HepG2 (cell line): ENCODE measurements at regions not wholly inside any gene's neighbourhood (a gene's known extent, or its start where the extent isn't known, plus 50 kb on each side); places are given as distances from the start of the nearest gene placed in this dataset.
"Not testable (repeated sequence)": the region's sequence is repeated elsewhere in the genome, so short reads cannot be mapped to it uniquely, and the experiment has no call there.

Source experiments
- ATAC-seq: fragments of 200-7000 bp; cut with Tn5 transposase; 3 replicates; pipeline ENCODE4 v1.9.1; 2020; ENCODE audit warnings: mild to moderate bottlenecking, moderate library complexity
- BruUV-seq: library from RNA; stranded (reverse); fragments of 400-500 nt; replicated peaks from 2 replicates; lab custom pipeline; 2021; lab: Mats Ljungman, UMichigan
- CTCF ChIA-PET: fragments of 300-600 bp; formaldehyde crosslinking; extraction: SDS; loops from one replicate; lab custom pipeline; 2021; ENCODE audit warnings: low total read pairs, inconsistent platforms, low intra/inter-chr PET ratio; lab: Yijun Ruan, JAX
- POLR2A ChIA-PET: fragments of 350-600 bp; sonication (Branson Sonifier 250); formaldehyde crosslinking; loops from one replicate; lab custom pipeline; 2020; ENCODE audit warnings: antibody characterized with exemption, inconsistent platforms; lab: Yijun Ruan, JAX
- DNase-seq: peaks from one replicate; pipeline ENCODE4 v3.0.0-alpha.2; 2015; ENCODE audit warnings: low spot score
- FAIRE-seq: peaks from 3 replicates; lab custom pipeline; 2011; peaks lifted over from hg19 to GRCh38; lab: Jason Lieb, UNC
- H2AFZ ChIP-seq: one replicate; pipeline ENCODE4 v1.6.1; 2011; ENCODE audit warnings: low read length, inconsistent platforms
- H3K27ac ChIP-seq: fragments of 300-600 bp; 3 replicates; pipeline ENCODE4 v1.8.0; 2011; ENCODE audit warnings: mixed run types, mild to moderate bottlenecking, mixed read lengths, low read length, inconsistent platforms; ENCODE audit not compliant: insufficient read depth; ENCODE audit errors: extremely low read length
- H3K27me3 ChIP-seq, 2 experiments: fragments of 200-600 bp in 1 of 2; 2 replicates in 1 of 2; 3 replicates in 1 of 2; pipeline versions ENCODE4 v1.6.0 to v1.8.0; 2011; ENCODE audit warnings: low read length in 2 of 2, mild to moderate bottlenecking in 2 of 2, moderate library complexity in 2 of 2, inconsistent platforms in 1 of 2; ENCODE audit not compliant: insufficient read depth in 2 of 2, control insufficient read depth in 1 of 2
- H3K36me3 ChIP-seq, 2 experiments: fragments of 200-600 bp in 1 of 2; replicated peaks in 1 of 2; 2 replicates in 1 of 2; 3 replicates in 1 of 2; pipeline versions ENCODE4 v1.5.1 to v1.8.0; 2011; ENCODE audit warnings: low read length in 2 of 2, inconsistent platforms in 1 of 2; ENCODE audit not compliant: insufficient read depth in 2 of 2, control insufficient read depth in 1 of 2
- H3K4me1 ChIP-seq: 2 replicates; pipeline ENCODE4 v1.5.1; 2012; ENCODE audit warnings: low read length, inconsistent platforms; ENCODE audit not compliant: insufficient read depth
- H3K4me2 ChIP-seq: 2 replicates; pipeline ENCODE4 v1.6.0; 2011; ENCODE audit warnings: low read depth, low read length, inconsistent platforms
- H3K4me3 ChIP-seq, 3 experiments: fragments of 200-600 bp in 1 of 3; sonication (generic), shearing (Covaris generic) in 1 of 3; replicated peaks in 1 of 3; 2 replicates each; pipeline ENCODE4 v1.5.1; 2011 to 2016; ENCODE audit warnings: low read length in 3 of 3, inconsistent platforms in 2 of 3, low read depth in 2 of 3, mild to moderate bottlenecking in 2 of 3, control low read depth in 1 of 3, mixed read lengths in 1 of 3; ENCODE audit not compliant: insufficient read depth in 1 of 3
- H3K79me2 ChIP-seq: one replicate; pipeline ENCODE4 v1.6.1; 2011; ENCODE audit warnings: low read length, inconsistent platforms; ENCODE audit not compliant: insufficient read depth
- H3K9ac ChIP-seq: 2 replicates; pipeline ENCODE4 v1.6.0; 2011; ENCODE audit warnings: mild to moderate bottlenecking, low read depth, low read length, inconsistent platforms; ENCODE audit not compliant: insufficient read depth
- H3K9me3 ChIP-seq: 2 replicates; pipeline ENCODE4 v1.5.1; 2012; ENCODE audit warnings: mild to moderate bottlenecking, low read length
- H4K20me1 ChIP-seq: 2 replicates; pipeline ENCODE4 v1.6.0; 2011; ENCODE audit warnings: inconsistent platforms, mild to moderate bottlenecking, low read length, moderate library complexity; ENCODE audit not compliant: insufficient read depth
- ATF1 ChIP-seq: IDR thresholded peaks from 2 replicates; pipeline ENCODE4 v1.6.1; 2016; ENCODE audit warnings: mild to moderate bottlenecking, control low read depth
- GZF1 ChIP-seq: sonication (generic); formaldehyde crosslinking; IDR thresholded peaks from 2 replicates; pipeline ENCODE4 v1.5.1; 2020; ENCODE audit warnings: mild to moderate bottlenecking, missing genetic modification reagents
- MXD4 ChIP-seq: IDR thresholded peaks from 2 replicates; pipeline ENCODE4 v1.6.1; 2016; ENCODE audit warnings: mild to moderate bottlenecking, missing biosample characterization, missing genetic modification reagents
- NBN ChIP-seq: fragments of 450-650 bp; conservative IDR thresholded peaks from 2 replicates; pipeline ENCODE4 v1.6.1; 2017
- PRMT3 ChIP-seq: sonication (generic); formaldehyde crosslinking; IDR thresholded peaks from 2 replicates; pipeline ENCODE4 v1.8.1; 2022; ENCODE audit warnings: low read depth, mild to moderate bottlenecking, moderate library complexity, missing genetic modification reagents, borderline replicate concordance
- SIN3A ChIP-seq: IDR thresholded peaks from 2 replicates; pipeline ENCODE4 v1.6.1; 2011; ENCODE audit warnings: low read depth, mild to moderate bottlenecking, control low read depth, low read length, borderline replicate concordance
- TBL1XR1 ChIP-seq: fragments of 150-350 bp; IDR thresholded peaks from 2 replicates; pipeline ENCODE4 v1.6.1; 2014; ENCODE audit warnings: borderline replicate concordance, low read length; ENCODE audit not compliant: partially characterized antibody
- U2AF1 ChIP-seq: fragments of 200-400 bp; formaldehyde crosslinking; optimal IDR thresholded peaks from 2 replicates; pipeline ENCODE3; 2017; ENCODE audit warnings: mild to moderate bottlenecking, low read depth, low read length
- XRCC5 ChIP-seq: fragments of 200-400 bp; formaldehyde crosslinking; optimal IDR thresholded peaks from 2 replicates; pipeline ENCODE3; 2017; ENCODE audit warnings: mild to moderate bottlenecking, low read length
- WGBS: methylation state at CpG from one replicate; pipeline ENCODE4 v1.1.6; 2017; ENCODE audit warnings: low lambda C conversion rate; 5-methylcytosine and 5-hydroxymethylcytosine counted together
- in situ Hi-C: cut with HindIII; loops from 2 replicates; pipeline ENCODE4 v1.10.0; 2017; ENCODE audit warnings: low pct_unique_long_range_greater_than_20kb; ENCODE audit not compliant: extremely low pct_ligation_motif_present
- intact Hi-C: fragments of 100-400 bp; cut with micrococcal nuclease; formaldehyde crosslinking; loops from one replicate; pipeline ENCODE4 v1.10.0; 2022; ENCODE audit not compliant: unreplicated experiment
- TF ChIP-seq, protein P1 (sequence below): sonication (generic); formaldehyde crosslinking; IDR thresholded peaks from 2 replicates; pipeline ENCODE4 v1.4.0; 2020; ENCODE audit warnings: mild to moderate bottlenecking, missing genetic modification reagents
- TF ChIP-seq, protein P2 (sequence below): sonication (generic); formaldehyde crosslinking; IDR thresholded peaks from 2 replicates; pipeline ENCODE4 v1.5.0; 2020; ENCODE audit warnings: missing genetic modification reagents, mild to moderate bottlenecking, borderline replicate concordance
- TF ChIP-seq, protein P3 (sequence below): sonication (generic); formaldehyde crosslinking; conservative IDR thresholded peaks from 2 replicates; pipeline ENCODE4 v1.8.1; 2023; ENCODE audit warnings: missing genetic modification reagents

DNA sequence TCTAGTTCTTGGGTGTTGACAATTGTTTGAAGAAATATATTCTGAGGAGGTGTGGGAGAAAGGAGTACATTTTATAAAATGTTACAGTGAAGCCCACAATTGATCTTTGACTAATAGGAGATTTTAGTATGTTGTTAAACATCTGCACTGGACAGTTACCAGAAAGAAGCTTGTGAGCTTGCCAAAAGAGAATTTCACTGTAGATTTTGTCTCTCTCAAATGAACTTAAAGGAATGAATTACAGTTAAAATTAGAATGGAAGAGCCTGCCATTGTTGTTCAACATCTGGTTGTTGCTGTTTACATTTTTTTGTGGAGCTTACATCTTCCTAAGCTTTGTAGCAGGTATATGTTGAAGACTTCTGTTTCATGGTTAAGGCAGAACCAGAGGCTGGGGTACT is 620.5 kb upstream of the CCDC179 start (continued):
- TF ChIP-seq, protein P1, sequence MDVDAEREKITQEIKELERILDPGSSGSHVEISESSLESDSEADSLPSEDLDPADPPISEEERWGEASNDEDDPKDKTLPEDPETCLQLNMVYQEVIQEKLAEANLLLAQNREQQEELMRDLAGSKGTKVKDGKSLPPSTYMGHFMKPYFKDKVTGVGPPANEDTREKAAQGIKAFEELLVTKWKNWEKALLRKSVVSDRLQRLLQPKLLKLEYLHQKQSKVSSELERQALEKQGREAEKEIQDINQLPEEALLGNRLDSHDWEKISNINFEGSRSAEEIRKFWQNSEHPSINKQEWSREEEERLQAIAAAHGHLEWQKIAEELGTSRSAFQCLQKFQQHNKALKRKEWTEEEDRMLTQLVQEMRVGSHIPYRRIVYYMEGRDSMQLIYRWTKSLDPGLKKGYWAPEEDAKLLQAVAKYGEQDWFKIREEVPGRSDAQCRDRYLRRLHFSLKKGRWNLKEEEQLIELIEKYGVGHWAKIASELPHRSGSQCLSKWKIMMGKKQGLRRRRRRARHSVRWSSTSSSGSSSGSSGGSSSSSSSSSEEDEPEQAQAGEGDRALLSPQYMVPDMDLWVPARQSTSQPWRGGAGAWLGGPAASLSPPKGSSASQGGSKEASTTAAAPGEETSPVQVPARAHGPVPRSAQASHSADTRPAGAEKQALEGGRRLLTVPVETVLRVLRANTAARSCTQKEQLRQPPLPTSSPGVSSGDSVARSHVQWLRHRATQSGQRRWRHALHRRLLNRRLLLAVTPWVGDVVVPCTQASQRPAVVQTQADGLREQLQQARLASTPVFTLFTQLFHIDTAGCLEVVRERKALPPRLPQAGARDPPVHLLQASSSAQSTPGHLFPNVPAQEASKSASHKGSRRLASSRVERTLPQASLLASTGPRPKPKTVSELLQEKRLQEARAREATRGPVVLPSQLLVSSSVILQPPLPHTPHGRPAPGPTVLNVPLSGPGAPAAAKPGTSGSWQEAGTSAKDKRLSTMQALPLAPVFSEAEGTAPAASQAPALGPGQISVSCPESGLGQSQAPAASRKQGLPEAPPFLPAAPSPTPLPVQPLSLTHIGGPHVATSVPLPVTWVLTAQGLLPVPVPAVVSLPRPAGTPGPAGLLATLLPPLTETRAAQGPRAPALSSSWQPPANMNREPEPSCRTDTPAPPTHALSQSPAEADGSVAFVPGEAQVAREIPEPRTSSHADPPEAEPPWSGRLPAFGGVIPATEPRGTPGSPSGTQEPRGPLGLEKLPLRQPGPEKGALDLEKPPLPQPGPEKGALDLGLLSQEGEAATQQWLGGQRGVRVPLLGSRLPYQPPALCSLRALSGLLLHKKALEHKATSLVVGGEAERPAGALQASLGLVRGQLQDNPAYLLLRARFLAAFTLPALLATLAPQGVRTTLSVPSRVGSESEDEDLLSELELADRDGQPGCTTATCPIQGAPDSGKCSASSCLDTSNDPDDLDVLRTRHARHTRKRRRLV, result no peak
- TF ChIP-seq ATF1 (CRISPR knock-in tag) (no peak), GZF1 (CRISPR knock-in tag) (no peak), NBN (no peak), XRCC5 (no peak), TBL1XR1 (no peak), U2AF1 (no peak), MXD4 (CRISPR knock-in tag) (no peak), PRMT3 (no peak), SIN3A (no peak)
- TF ChIP-seq, protein P2, sequence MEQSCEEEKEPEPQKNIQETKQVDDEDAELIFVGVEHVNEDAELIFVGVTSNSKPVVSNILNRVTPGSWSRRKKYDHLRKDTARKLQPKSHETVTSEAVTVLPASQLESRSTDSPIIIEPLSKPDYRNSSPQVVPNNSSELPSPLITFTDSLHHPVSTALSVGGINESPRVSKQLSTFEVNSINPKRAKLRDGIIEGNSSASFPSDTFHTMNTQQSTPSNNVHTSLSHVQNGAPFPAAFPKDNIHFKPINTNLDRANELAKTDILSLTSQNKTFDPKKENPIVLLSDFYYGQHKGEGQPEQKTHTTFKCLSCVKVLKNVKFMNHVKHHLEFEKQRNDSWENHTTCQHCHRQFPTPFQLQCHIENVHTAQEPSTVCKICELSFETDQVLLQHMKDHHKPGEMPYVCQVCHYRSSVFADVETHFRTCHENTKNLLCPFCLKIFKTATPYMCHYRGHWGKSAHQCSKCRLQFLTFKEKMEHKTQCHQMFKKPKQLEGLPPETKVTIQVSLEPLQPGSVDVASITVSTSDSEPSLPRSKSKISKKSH (CRISPR knock-in tag), result no peak
- TF ChIP-seq, protein P3, sequence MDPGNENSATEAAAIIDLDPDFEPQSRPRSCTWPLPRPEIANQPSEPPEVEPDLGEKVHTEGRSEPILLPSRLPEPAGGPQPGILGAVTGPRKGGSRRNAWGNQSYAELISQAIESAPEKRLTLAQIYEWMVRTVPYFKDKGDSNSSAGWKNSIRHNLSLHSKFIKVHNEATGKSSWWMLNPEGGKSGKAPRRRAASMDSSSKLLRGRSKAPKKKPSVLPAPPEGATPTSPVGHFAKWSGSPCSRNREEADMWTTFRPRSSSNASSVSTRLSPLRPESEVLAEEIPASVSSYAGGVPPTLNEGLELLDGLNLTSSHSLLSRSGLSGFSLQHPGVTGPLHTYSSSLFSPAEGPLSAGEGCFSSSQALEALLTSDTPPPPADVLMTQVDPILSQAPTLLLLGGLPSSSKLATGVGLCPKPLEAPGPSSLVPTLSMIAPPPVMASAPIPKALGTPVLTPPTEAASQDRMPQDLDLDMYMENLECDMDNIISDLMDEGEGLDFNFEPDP (CRISPR knock-in tag), result no peak

DNA sequence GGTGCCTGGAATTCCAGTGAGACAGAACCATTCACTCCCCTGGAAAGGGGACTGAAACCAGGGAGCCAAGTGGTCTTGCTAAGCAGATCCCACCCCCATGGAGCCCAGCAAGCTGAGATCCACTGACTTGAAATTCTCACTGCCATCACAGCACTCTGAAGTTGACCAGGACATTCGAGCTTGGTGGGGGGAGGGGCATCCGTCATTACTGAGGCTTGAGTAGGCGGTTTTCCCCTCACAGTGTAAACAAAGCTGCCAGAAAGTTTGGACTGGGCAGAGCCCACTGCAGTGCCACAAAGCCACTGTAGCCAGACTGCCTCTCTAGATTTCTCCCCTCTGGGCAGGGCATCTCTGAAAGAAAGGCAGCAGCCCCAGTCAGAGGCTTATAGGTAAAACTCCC is 623.9 kb upstream of the CCDC179 start:
- CTCF ChIA-PET, H3K4me1 ChIP-seq, H3K27ac ChIP-seq, in situ Hi-C loops, H3K36me3 ChIP-seq, BruUV-seq, H3K4me2 ChIP-seq, H3K4me3 ChIP-seq, H2AFZ ChIP-seq, intact Hi-C loops, DNase-seq, H3K9me3 ChIP-seq, ATAC-seq, H3K79me2 ChIP-seq, POLR2A ChIA-PET, H3K9ac ChIP-seq, FAIRE-seq, H3K27me3 ChIP-seq, H4K20me1 ChIP-seq: not testable (repeated sequence)
- 0% methylated on average over 3 of the region's 3 CpGs for WGBS
